ENCODE measurements at regions not wholly inside any gene's neighbourhood (a gene's known extent, or its start where the extent isn't known, plus 50 kb on each side); places are given as distances from the start of the nearest gene placed in this dataset.

- H3K9me3 ChIP-seq (ENCODE audit: insufficient read depth, low read length): no peaks in the 10 kb centered on the region
- no peaks in the 10 kb centered on the region for H3K79me2 ChIP-seq (ENCODE audit: insufficient read depth, low read length)
- no peaks in the 10 kb centered on the region for H3K9me2 ChIP-seq (replicated peaks; ENCODE audit: insufficient read depth, low read length)
- no peak overlapping the region for H3K4me3 ChIP-seq (ENCODE audit: insufficient read depth, low read length, poor library complexity, severe bottlenecking)
- TF ChIP-seq CTCF (IDR thresholded peaks at IDR 0.05; ENCODE audit: insufficient read depth, low read length, poor library complexity, severe bottlenecking): no peak
- no peak for TF ChIP-seq EZH2phosphoT487 (conservative IDR thresholded peaks at IDR 0.05; ENCODE audit: low read length)
- H3K27me3 ChIP-seq (ENCODE audit: low read length): no peaks in the 10 kb centered on the region
- H3K4me2 ChIP-seq (ENCODE audit: low read depth, low read length, poor library complexity, severe bottlenecking): no peak overlapping the region
- no peak overlapping the region for H3K27ac ChIP-seq (ENCODE audit: low read depth, low read length)
- H3F3A ChIP-seq (ENCODE audit: insufficient read depth): no peaks in the 10 kb centered on the region
- H3K36me3 ChIP-seq (ENCODE audit: low read length): no peaks in the 10 kb centered on the region
- H4K20me1 ChIP-seq (ENCODE audit: low read depth, low read length): no peaks in the 10 kb centered on the region
- no peak overlapping the region for H2AFZ ChIP-seq (ENCODE audit: low read depth, low read length, severe bottlenecking)
- H3K9ac ChIP-seq (ENCODE audit: low read length): no peak overlapping the region
Measured at GRCh38 chr4:135197641-135198040, 996.1 kb upstream of the PABPC4L start.

DNA sequence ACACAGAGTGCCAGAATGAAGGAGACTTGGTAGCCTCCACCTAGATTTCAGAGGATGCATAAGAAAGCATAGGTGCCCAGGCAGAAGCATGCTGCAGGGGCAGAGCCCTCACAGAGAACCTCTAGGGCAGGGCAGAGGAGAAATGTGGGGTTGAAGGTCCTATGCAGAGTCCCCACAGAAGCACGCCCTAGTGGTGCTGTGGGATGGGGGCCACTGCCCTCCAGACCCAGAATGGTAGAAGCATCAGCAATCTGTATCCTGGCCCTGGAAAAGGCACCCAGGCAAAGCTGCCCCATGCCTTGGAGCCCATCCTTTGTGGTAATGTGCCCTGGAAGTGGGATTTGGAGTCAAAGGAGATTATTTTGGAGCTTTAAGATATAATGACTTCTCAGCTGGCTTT lies 992.9 kb upstream of the PABPC4L start:
- H3F3A ChIP-seq (ENCODE audit: insufficient read depth): no peaks in the 10 kb centered on the region
- TF ChIP-seq EZH2phosphoT487 (conservative IDR thresholded peaks at IDR 0.05; ENCODE audit: low read length) (no peak), CTCF (IDR thresholded peaks at IDR 0.05; ENCODE audit: insufficient read depth, low read length, poor library complexity, severe bottlenecking) (no peak)

GRCh38 chr4:135192751-135193535 lies 991.4 kb upstream of the PABPC4L start:
- no peaks in the 10 kb centered on the region for H3K9me2 ChIP-seq (replicated peaks; ENCODE audit: insufficient read depth, low read length)
- no peaks in the 10 kb centered on the region for H3K9me3 ChIP-seq (ENCODE audit: insufficient read depth, low read length)
- no peaks in the 10 kb centered on the region for H3K79me2 ChIP-seq (ENCODE audit: insufficient read depth, low read length)
- no peak overlapping the region for H3K4me2 ChIP-seq (ENCODE audit: low read depth, low read length, poor library complexity, severe bottlenecking)
- H2AFZ ChIP-seq (ENCODE audit: low read depth, low read length, severe bottlenecking): no peak overlapping the region
- no peaks in the 10 kb centered on the region for H3K27me3 ChIP-seq (ENCODE audit: low read length)
- no peaks in the 10 kb centered on the region for H3K36me3 ChIP-seq (ENCODE audit: low read length)
- H4K20me1 ChIP-seq (ENCODE audit: low read depth, low read length): no peaks in the 10 kb centered on the region
- H3F3A ChIP-seq (ENCODE audit: insufficient read depth): no peaks in the 10 kb centered on the region
- no peak for TF ChIP-seq CTCF (IDR thresholded peaks at IDR 0.05; ENCODE audit: insufficient read depth, low read length, poor library complexity, severe bottlenecking)
- TF ChIP-seq EZH2phosphoT487 (conservative IDR thresholded peaks at IDR 0.05; ENCODE audit: low read length): no peak
- H3K4me3 ChIP-seq (ENCODE audit: insufficient read depth, low read length, poor library complexity, severe bottlenecking): no peak overlapping the region
- H3K27ac ChIP-seq (ENCODE audit: low read depth, low read length): no peak overlapping the region
- no peak overlapping the region for H3K9ac ChIP-seq (ENCODE audit: low read length)

More for the DNA sequence above, 992.9 kb upstream of the PABPC4L start:
- H4K20me1 ChIP-seq (ENCODE audit: low read depth, low read length): no peaks in the 10 kb centered on the region
- H3K4me3 ChIP-seq (ENCODE audit: insufficient read depth, low read length, poor library complexity, severe bottlenecking): no peak overlapping the region
- no peak overlapping the region for H3K9ac ChIP-seq (ENCODE audit: low read length)
- no peaks in the 10 kb centered on the region for H3K36me3 ChIP-seq (ENCODE audit: low read length)
- H3K27me3 ChIP-seq (ENCODE audit: low read length): no peaks in the 10 kb centered on the region
- H2AFZ ChIP-seq (ENCODE audit: low read depth, low read length, severe bottlenecking): no peak overlapping the region
- no peak overlapping the region for H3K27ac ChIP-seq (ENCODE audit: low read depth, low read length)
- H3K9me2 ChIP-seq (replicated peaks; ENCODE audit: insufficient read depth, low read length): no peaks in the 10 kb centered on the region
- H3K9me3 ChIP-seq (ENCODE audit: insufficient read depth, low read length): no peaks in the 10 kb centered on the region
- no peaks in the 10 kb centered on the region for H3K79me2 ChIP-seq (ENCODE audit: insufficient read depth, low read length)
- no peak overlapping the region for H3K4me2 ChIP-seq (ENCODE audit: low read depth, low read length, poor library complexity, severe bottlenecking)

Data from SU-DHL-6 (cell line).